ENCODE measurements at regions not wholly inside any gene's neighbourhood (a gene's known extent, or its start where the extent isn't known, plus 50 kb on each side); places are given as distances from the start of the nearest gene placed in this dataset.

GRCh38 chr10:105356626-105357025, 715.5 kb downstream of the SORCS3 start:
- Histone ChIP-seq H3K9me1 (ENCODE audit: control insufficient read depth, extremely low read depth, insufficient read depth, low read length) (no peaks in the 10 kb centered on the region), H2AFZ (ENCODE audit: control insufficient read depth, low read length) (no peak overlapping the region), H3K27me3 (ENCODE audit: control insufficient read depth, extremely low read depth, insufficient read depth, low read length) (no peaks in the 10 kb centered on the region), H3K79me2 (ENCODE audit: control insufficient read depth, insufficient read depth, low read length) (no peaks in the 10 kb centered on the region), H4K20me1 (ENCODE audit: control insufficient read depth, extremely low read depth, insufficient read depth, low read length) (no peaks in the 10 kb centered on the region), H3K4me2 (ENCODE audit: control insufficient read depth, extremely low read depth, insufficient read depth, low read depth, low read length) (no peak overlapping the region), H3K9me3 (ENCODE audit: control insufficient read depth, low read depth, low read length) (no peaks in the 10 kb centered on the region), H3K4me1 (ENCODE audit: control insufficient read depth, extremely low read depth, insufficient read depth, low read length) (no peaks in the 10 kb centered on the region), H3K9ac (ENCODE audit: control insufficient read depth, extremely low read depth, insufficient read depth, low read length) (no peak overlapping the region), H3K27ac (ENCODE audit: control insufficient read depth, insufficient read depth, low read length) (no peak overlapping the region), H3K4me3 (ENCODE audit: control insufficient read depth in 2 of 3, extremely low read depth in 1 of 3, insufficient read depth in 2 of 3, low read depth in 1 of 3, low read length in 3 of 3) (no peak overlapping the region), H3K36me3 (ENCODE audit: control insufficient read depth in 2 of 2, extremely low read depth in 1 of 2, insufficient read depth in 2 of 2, low read length in 2 of 2) (no peaks in the 10 kb centered on the region)
- TF ChIP-seq CTCF (optimal IDR thresholded peaks at IDR 0.05 in 1 of 3, IDR thresholded peaks at IDR 0.05 in 1 of 3, conservative IDR thresholded peaks at IDR 0.05 in 1 of 3; ENCODE audit: extremely low read depth in 1 of 3, insufficient read depth in 2 of 3, low read length in 3 of 3) (no peak), EZH2 (IDR thresholded peaks at IDR 0.05; ENCODE audit: low read length) (no peak)
- no peak for DNase-seq (ENCODE audit: low read depth, low spot score)
- dilution Hi-C loops (cut with MboI; ENCODE audit: extremely low pct_ligation_motif_present, low sequenced_read_pairs) = no loop called here
- no peak for FAIRE-seq

GRCh38 chr10:105354010-105354409, 712.9 kb downstream of the SORCS3 start:
- H3K36me3 ChIP-seq (ENCODE audit: control insufficient read depth in 2 of 2, extremely low read depth in 1 of 2, insufficient read depth in 2 of 2, low read length in 2 of 2) = no peaks in the 10 kb centered on the region
- H3K4me1 ChIP-seq (ENCODE audit: control insufficient read depth, extremely low read depth, insufficient read depth, low read length) = no peaks in the 10 kb centered on the region
- no peaks in the 10 kb centered on the region for H3K9me1 ChIP-seq (ENCODE audit: control insufficient read depth, extremely low read depth, insufficient read depth, low read length)
- H4K20me1 ChIP-seq (ENCODE audit: control insufficient read depth, extremely low read depth, insufficient read depth, low read length) = no peaks in the 10 kb centered on the region
- H3K4me3 ChIP-seq (ENCODE audit: control insufficient read depth in 2 of 3, extremely low read depth in 1 of 3, insufficient read depth in 2 of 3, low read depth in 1 of 3, low read length in 3 of 3) = no peak overlapping the region
- dilution Hi-C loops (cut with MboI; ENCODE audit: extremely low pct_ligation_motif_present, low sequenced_read_pairs) = no loop called here
- H3K27ac ChIP-seq (ENCODE audit: control insufficient read depth, insufficient read depth, low read length) = no peak overlapping the region
- H3K79me2 ChIP-seq (ENCODE audit: control insufficient read depth, insufficient read depth, low read length) = no peaks in the 10 kb centered on the region
- no peak for TF ChIP-seq CTCF (optimal IDR thresholded peaks at IDR 0.05 in 1 of 3, IDR thresholded peaks at IDR 0.05 in 1 of 3, conservative IDR thresholded peaks at IDR 0.05 in 1 of 3; ENCODE audit: extremely low read depth in 1 of 3, insufficient read depth in 2 of 3, low read length in 3 of 3)
- no peak for TF ChIP-seq EZH2 (IDR thresholded peaks at IDR 0.05; ENCODE audit: low read length)
- H3K9me3 ChIP-seq (ENCODE audit: control insufficient read depth, low read depth, low read length) = no peaks in the 10 kb centered on the region
- H3K4me2 ChIP-seq (ENCODE audit: control insufficient read depth, extremely low read depth, insufficient read depth, low read depth, low read length) = no peak overlapping the region
- H2AFZ ChIP-seq (ENCODE audit: control insufficient read depth, low read length) = no peak overlapping the region
- no peaks in the 10 kb centered on the region for H3K27me3 ChIP-seq (ENCODE audit: control insufficient read depth, extremely low read depth, insufficient read depth, low read length)
- H3K9ac ChIP-seq (ENCODE audit: control insufficient read depth, extremely low read depth, insufficient read depth, low read length) = no peak overlapping the region
- FAIRE-seq = no peak
- no peak for DNase-seq (ENCODE audit: low read depth, low spot score)

All from keratinocyte (primary cell).